ENCODE measurements at regions not wholly inside any gene's neighbourhood (a gene's known extent, or its start where the extent isn't known, plus 50 kb on each side); places are given as distances from the start of the nearest gene placed in this dataset.

DNA sequence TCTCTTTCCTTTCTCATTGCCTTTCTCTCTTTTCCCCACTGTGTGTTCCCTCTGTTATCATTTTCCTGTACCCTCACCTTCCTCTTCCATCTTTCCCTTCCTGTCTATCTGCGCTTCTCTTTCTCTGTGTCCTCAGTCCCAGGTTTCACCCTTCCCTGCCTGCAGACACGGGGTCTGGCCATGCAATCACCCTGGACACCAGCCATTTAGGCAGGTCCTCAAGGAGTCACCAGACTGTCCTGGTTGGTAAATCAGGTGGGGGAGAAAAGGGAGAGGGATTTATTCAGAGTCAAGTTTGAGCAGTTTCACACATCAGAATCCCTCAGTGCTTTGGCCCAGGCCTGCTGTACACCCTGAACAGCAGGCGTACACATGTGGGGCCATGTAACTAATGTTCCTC lies 169.3 kb downstream of the ANKRD30B start:
- TF ChIP-seq, protein P1, sequence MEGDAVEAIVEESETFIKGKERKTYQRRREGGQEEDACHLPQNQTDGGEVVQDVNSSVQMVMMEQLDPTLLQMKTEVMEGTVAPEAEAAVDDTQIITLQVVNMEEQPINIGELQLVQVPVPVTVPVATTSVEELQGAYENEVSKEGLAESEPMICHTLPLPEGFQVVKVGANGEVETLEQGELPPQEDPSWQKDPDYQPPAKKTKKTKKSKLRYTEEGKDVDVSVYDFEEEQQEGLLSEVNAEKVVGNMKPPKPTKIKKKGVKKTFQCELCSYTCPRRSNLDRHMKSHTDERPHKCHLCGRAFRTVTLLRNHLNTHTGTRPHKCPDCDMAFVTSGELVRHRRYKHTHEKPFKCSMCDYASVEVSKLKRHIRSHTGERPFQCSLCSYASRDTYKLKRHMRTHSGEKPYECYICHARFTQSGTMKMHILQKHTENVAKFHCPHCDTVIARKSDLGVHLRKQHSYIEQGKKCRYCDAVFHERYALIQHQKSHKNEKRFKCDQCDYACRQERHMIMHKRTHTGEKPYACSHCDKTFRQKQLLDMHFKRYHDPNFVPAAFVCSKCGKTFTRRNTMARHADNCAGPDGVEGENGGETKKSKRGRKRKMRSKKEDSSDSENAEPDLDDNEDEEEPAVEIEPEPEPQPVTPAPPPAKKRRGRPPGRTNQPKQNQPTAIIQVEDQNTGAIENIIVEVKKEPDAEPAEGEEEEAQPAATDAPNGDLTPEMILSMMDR (conservative IDR thresholded peaks at IDR 0.05; ENCODE audit: low read length): no peak
- TF ChIP-seq EZH2phosphoT487 (IDR thresholded peaks at IDR 0.05; ENCODE audit: borderline replicate concordance): no peak

Measured in Loucy (cell line).